ENCODE measurements at regions not wholly inside any gene's neighbourhood (a gene's known extent, or its start where the extent isn't known, plus 50 kb on each side); places are given as distances from the start of the nearest gene placed in this dataset.

GRCh38 chr14:30064454-30064853 lies 136.8 kb upstream of the PRKD1 start:
- TF ChIP-seq FOSL2 (IDR thresholded peaks at IDR 0.05; ENCODE audit: borderline replicate concordance, low read depth) (no peak), POLR2AphosphoS5 (IDR thresholded peaks at IDR 0.05; ENCODE audit: low read depth, low read length) (no peak), CTCF (IDR thresholded peaks at IDR 0.05) (no peak), RCOR1 (IDR thresholded peaks at IDR 0.05; ENCODE audit: low read length) (no peak), RAD21 (IDR thresholded peaks at IDR 0.05; ENCODE audit: low read length) (no peak), EZH2phosphoT487 (IDR thresholded peaks at IDR 0.05; ENCODE audit: borderline replicate concordance, low read depth) (no peak)

All from SK-N-SH (cell line).